MM.1S (cell line): ENCODE measurements at regions not wholly inside any gene's neighbourhood (a gene's known extent, or its start where the extent isn't known, plus 50 kb on each side); places are given as distances from the start of the nearest gene placed in this dataset.

ENCODE experiments used
- DNase-seq: peaks from one replicate; pipeline ENCODE4 v3.0.0-alpha.2; 2015
- H2AFZ ChIP-seq: fragments of 300-600 bp; sonication (generic); 2 replicates; pipeline ENCODE4 v1.6.0; 2016; ENCODE audit warnings: antibody characterized with exemption, low read length
- H3F3A ChIP-seq: fragments of 300-600 bp; sonication (generic); 2 replicates; pipeline ENCODE4 v1.6.1; 2016; ENCODE audit warnings: mild to moderate bottlenecking, antibody characterized with exemption, low read length, moderate library complexity, mixed read lengths; ENCODE audit not compliant: insufficient read depth
- H3K27ac ChIP-seq: fragments of 300-600 bp; sonication (generic); 2 replicates; pipeline ENCODE4 v1.5.1; 2016; ENCODE audit warnings: mild to moderate bottlenecking, low read length
- H3K27me3 ChIP-seq: fragments of 300-600 bp; sonication (generic); replicated peaks from 2 replicates; pipeline ENCODE4 v1.6.0; 2016; ENCODE audit warnings: low read length; ENCODE audit not compliant: insufficient read depth
- H3K36me3 ChIP-seq: fragments of 300-600 bp; sonication (generic); replicated peaks from 2 replicates; pipeline ENCODE4 v1.6.1; 2016; ENCODE audit warnings: mild to moderate bottlenecking, low read length, mixed read lengths; ENCODE audit not compliant: insufficient read depth
- H3K4me1 ChIP-seq: fragments of 300-600 bp; sonication (generic); 2 replicates; pipeline ENCODE4 v1.6.1; 2016; ENCODE audit warnings: low read length, mixed read lengths
- H3K4me2 ChIP-seq: fragments of 300-600 bp; sonication (generic); 2 replicates; pipeline ENCODE4 v1.6.0; 2016; ENCODE audit warnings: low read depth, low read length
- H3K4me3 ChIP-seq: fragments of 300-600 bp; sonication (generic); 2 replicates; pipeline ENCODE4 v1.5.1; 2016; ENCODE audit warnings: low read length, mixed read lengths
- H3K79me2 ChIP-seq: fragments of 300-600 bp; sonication (generic); 2 replicates; pipeline ENCODE4 v1.6.1; 2016; ENCODE audit warnings: mixed run types, low read length, mixed read lengths
- H3K9ac ChIP-seq: fragments of 300-600 bp; sonication (generic); 2 replicates; pipeline ENCODE4 v1.6.1; 2016; ENCODE audit warnings: low read length, mixed read lengths
- H3K9me2 ChIP-seq: fragments of 300-600 bp; sonication (generic); replicated peaks from 2 replicates; pipeline ENCODE4 v1.6.1; 2016; ENCODE audit warnings: mild to moderate bottlenecking, low read length, mixed read lengths; ENCODE audit not compliant: insufficient read depth
- H3K9me3 ChIP-seq: fragments of 300-600 bp; sonication (generic); replicated peaks from 2 replicates; pipeline ENCODE4 v1.6.1; 2016; ENCODE audit warnings: mild to moderate bottlenecking, low read length, mixed read lengths; ENCODE audit not compliant: insufficient read depth
- H4K20me1 ChIP-seq: fragments of 300-600 bp; sonication (generic); 2 replicates; pipeline ENCODE4 v1.6.1; 2016; ENCODE audit warnings: mild to moderate bottlenecking, low read length, moderate library complexity, mixed read lengths; ENCODE audit not compliant: insufficient read depth
- CTCF ChIP-seq: fragments of 300-600 bp; sonication (generic); IDR thresholded peaks from 2 replicates; pipeline ENCODE4 v1.5.1; 2016; ENCODE audit warnings: antibody characterized with exemption, low read length, mixed read lengths
- EZH2 ChIP-seq: fragments of 300-600 bp; sonication (generic); optimal IDR thresholded peaks from 2 replicates; pipeline ENCODE3; 2017; ENCODE audit warnings: low read depth, mild to moderate bottlenecking, antibody characterized with exemption, low read length, mixed read lengths
- EZH2phosphoT487 ChIP-seq: fragments of 300-600 bp; sonication (generic); IDR thresholded peaks from 2 replicates; pipeline ENCODE4 v1.6.1; 2018; ENCODE audit warnings: antibody characterized with exemption, low read length

GRCh38 chr20:20832715-20833114 lies 120.3 kb upstream of the RALGAPA2 start:
- H3K9me2 ChIP-seq: no peaks in the 10 kb centered on the region
- TF ChIP-seq EZH2 (no peak), EZH2phosphoT487 (no peak), CTCF (no peak)
- no peak for DNase-seq
- H3K4me2 ChIP-seq: no peak overlapping the region
- no peak overlapping the region for H2AFZ ChIP-seq
- H3K4me1 ChIP-seq: no peaks in the 10 kb centered on the region
- no peak overlapping the region for H3K4me3 ChIP-seq
- H3K9me3 ChIP-seq: no peaks in the 10 kb centered on the region
- H3K36me3 ChIP-seq: no peaks in the 10 kb centered on the region
- no peak overlapping the region for H3K27ac ChIP-seq
- H3K79me2 ChIP-seq: no peaks in the 10 kb centered on the region
- H3F3A ChIP-seq: no peaks in the 10 kb centered on the region
- no peaks in the 10 kb centered on the region for H3K27me3 ChIP-seq
- no peaks in the 10 kb centered on the region for H4K20me1 ChIP-seq
- H3K9ac ChIP-seq: no peak overlapping the region

- Histone ChIP-seq H3K9ac (no peak overlapping the region), H3K27me3 (no peaks in the 10 kb centered on the region), H3K4me2 (no peak overlapping the region), H3K9me2 (no peaks in the 10 kb centered on the region), H3K4me3 (no peak overlapping the region), H3F3A (no peaks in the 10 kb centered on the region), H2AFZ (no peak overlapping the region), H3K4me1 (no peaks in the 10 kb centered on the region), H3K27ac (no peak overlapping the region), H3K9me3 (no peaks in the 10 kb centered on the region), H3K36me3 (no peaks in the 10 kb centered on the region), H4K20me1 (no peaks in the 10 kb centered on the region), H3K79me2 (no peaks in the 10 kb centered on the region)
- TF ChIP-seq EZH2 (no peak), CTCF (no peak), EZH2phosphoT487 (no peak)
- DNase-seq: no peak
These were observed 119.3 kb upstream of the RALGAPA2 start for GRCh38 chr20:20831794-20832193.

GRCh38 chr20:20829681-20830080 lies 117.2 kb upstream of the RALGAPA2 start:
- H3K4me2 ChIP-seq: no peak overlapping the region
- no peak for DNase-seq
- no peak overlapping the region for H3K27ac ChIP-seq
- no peak for TF ChIP-seq CTCF
- TF ChIP-seq EZH2phosphoT487: no peak
- TF ChIP-seq EZH2: no peak
- H3K9me3 ChIP-seq: no peaks in the 10 kb centered on the region
- no peak overlapping the region for H2AFZ ChIP-seq
- no peaks in the 10 kb centered on the region for H3K9me2 ChIP-seq
- no peak overlapping the region for H3K4me3 ChIP-seq
- no peaks in the 10 kb centered on the region for H3K27me3 ChIP-seq
- H3K9ac ChIP-seq: no peak overlapping the region
- no peaks in the 10 kb centered on the region for H4K20me1 ChIP-seq
- no peaks in the 10 kb centered on the region for H3K79me2 ChIP-seq
- no peaks in the 10 kb centered on the region for H3K4me1 ChIP-seq
- no peaks in the 10 kb centered on the region for H3F3A ChIP-seq
- no peaks in the 10 kb centered on the region for H3K36me3 ChIP-seq
